ENCODE measurements at regions not wholly inside any gene's neighbourhood (a gene's known extent, or its start where the extent isn't known, plus 50 kb on each side); places are given as distances from the start of the nearest gene placed in this dataset.
"Not testable (repeated sequence)": the region's sequence is repeated elsewhere in the genome, so short reads cannot be mapped to it uniquely, and the experiment has no call there.

- DNase-seq = no peak
Measured at GRCh38 chr6:82744286-82745015, 321.2 kb downstream of the UBE3D start.

DNA sequence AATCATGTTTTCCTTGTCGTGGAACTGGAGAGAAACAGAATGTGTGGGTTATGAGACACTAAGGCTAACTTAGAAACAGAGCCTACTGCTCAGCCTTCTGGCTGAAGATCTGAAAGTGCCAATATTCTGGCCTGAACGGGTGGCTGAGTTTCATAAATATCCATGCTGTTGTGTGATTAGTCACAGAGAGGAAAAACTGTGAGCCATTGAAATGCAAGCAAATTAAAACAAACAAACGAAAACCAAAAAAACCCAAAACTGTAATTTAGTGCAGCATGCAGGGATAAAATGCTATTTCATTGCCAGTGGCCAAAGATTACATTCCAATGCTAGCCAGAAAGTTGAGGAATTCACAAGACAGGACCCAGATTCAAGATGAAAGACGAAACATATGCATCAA is 315.1 kb downstream of the UBE3D start:
- DNase-seq = peak; percentile 29

GRCh38 chr6:82751718-82752117 is 313.9 kb downstream of the UBE3D start:
- no peak for DNase-seq

GRCh38 chr6:82761674-82762345 is 303.8 kb downstream of the UBE3D start:
- no peak for DNase-seq

DNA sequence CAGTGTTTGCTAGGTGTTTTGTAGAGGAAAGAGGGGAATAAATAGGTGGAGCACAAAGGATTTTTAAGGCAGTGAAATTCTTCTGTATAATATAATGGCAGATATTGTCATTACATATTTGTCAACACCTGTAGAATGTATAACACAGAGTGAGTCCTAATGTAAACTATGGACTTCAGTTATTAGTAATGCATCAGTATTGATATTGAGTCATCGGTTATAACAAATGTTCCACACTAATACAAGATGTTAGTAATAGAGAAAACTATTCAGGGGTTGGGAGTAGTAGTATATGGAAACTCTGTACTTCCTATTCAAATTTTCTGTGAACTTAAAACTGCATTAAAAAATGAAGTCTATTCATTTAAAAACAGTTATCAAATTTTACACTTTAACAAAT is 299.2 kb downstream of the UBE3D start:
- no peak for DNase-seq

GRCh38 chr6:82767037-82767436 is 298.6 kb downstream of the UBE3D start:
- DNase-seq = no peak

DNA sequence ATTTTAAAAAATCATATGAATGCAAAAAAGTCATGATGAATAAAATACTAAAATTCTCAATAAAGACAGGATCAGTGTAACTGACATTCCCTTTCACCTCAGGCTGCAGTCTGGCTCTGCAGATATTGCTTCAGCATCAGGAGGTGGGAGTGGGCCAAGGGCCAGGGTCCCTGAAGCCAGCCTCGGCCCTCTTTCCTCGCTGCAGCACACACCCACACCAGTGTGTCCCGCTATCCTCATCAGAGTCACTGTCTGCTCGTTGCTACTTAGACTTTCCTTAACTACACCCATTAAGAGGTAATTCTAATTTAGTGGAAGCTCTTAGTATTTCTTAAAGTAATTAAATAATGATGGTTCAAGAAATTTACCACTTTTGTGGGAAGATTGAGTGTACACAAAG is 298.2 kb downstream of the UBE3D start:
- no peak for DNase-seq

GRCh38 chr6:82772851-82773717 is 292.6 kb downstream of the UBE3D start:
- no peak for DNase-seq

- DNase-seq = peak; percentile 52
Measured at GRCh38 chr6:82775361-82775760, 290.3 kb downstream of the UBE3D start.

- no peak for DNase-seq
Measured at GRCh38 chr6:82775981-82776380, 289.7 kb downstream of the UBE3D start.

DNA sequence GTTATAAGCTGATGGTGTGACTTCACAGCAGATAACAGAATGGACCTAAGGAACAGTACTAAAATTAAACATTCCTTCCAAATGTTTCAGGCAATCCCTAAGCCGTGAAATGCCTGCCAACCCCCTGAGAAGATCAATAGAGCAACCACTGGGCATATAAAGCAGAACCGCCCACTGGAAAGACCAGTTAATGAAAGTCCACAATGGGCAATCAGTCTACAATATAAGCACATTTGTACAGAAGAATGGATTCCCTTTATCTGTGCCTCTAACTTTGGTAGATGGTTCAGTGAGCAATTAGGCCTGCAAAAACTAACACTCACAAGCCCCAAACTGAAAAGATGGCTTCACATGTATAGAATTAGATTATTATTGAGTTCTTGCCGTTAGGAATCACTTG is 286.6 kb downstream of the UBE3D start:
- no peak for DNase-seq

- DNase-seq = no peak
Measured at GRCh38 chr6:82780334-82780733, 285.3 kb downstream of the UBE3D start.

DNA sequence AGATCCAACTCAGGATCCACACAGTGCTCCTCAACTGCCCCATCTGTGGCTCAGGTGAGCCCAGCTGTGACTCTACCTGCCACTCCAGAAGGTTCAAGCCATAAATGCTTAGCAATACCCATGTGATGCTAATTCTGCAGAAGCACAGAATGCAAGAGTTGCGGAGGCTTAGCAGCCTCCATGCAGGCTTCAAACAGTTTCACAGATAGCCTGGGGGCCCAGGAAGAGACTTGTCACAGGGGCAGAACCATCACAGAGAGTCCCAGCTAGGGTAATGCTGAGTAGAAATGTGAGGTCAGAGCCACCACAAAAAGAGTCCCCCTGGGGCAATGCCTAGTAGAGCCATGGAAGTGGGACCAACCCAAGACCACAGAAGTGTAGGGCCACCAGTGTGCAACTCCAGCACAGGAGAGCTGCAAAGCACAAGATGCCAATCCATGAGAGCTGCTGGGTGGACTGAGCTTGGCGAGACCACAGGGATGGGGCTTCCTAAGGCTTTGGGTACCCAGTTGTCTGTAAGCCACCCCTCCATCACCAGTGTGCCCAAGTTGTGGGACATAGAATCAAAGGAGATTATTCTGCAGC is 283.9 kb downstream of the UBE3D start:
- no peak for DNase-seq

- DNase-seq = no peak
Measured at GRCh38 chr6:82783587-82784236, 281.9 kb downstream of the UBE3D start.

DNA sequence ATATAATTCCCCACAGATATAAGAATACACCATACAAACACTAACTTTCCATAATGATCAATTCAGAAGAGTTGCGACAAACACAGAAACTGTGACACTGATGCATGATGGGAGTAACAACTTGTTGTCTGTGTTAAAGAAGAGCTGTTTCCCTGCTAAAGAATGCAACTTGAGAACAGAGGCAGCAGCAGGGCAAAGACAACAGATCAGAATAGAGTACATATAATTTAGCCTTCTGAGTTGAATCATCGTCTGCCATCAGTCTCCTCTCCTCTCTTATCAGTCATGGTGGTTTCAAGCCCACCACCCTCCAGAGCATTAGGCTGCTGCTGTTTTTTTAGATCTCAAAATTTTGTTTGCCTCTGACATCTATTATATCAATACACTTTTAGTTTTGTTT is 280.4 kb downstream of the UBE3D start:
- no peak for DNase-seq

GRCh38 chr6:82786248-82786647 is 279.4 kb downstream of the UBE3D start:
- DNase-seq = no peak

DNA sequence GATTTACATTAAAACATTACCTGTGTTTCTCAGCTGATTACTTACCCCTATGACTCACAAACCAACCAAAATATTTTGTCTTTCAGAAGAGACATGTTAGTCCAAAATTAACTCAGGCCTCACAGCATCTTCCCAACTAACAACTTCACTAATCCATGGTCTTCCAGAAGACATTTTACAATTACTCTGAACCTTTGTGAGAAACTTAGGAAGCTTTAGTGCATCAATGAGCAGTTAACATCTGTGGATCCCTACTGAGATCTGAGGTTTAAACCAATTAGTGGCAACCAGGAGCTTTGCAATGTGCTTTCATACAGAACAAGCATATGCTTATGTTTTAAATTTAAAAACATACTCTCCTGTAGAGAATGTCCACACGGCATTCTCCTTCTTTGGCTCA is 269.7 kb downstream of the UBE3D start:
- no peak for DNase-seq

DNA sequence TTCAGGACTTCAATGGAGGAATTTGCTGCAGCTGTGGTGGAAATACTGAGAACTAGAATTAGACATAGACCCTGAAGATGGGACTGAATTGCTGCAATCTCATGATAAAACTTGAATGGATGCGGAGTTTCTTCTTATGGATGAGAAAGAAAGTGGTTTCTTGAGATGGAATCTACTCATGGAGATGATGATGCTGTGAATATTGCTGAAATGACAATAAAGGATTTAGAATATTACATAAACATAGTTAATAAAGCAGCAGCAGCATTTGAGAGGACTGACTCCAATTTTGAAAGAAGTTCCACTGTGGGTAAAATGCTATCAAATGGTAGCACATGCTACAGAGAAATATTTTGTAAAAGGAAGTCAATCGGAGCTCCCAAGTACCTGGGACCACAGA is 264.6 kb downstream of the UBE3D start:
- DNase-seq = no peak

DNA sequence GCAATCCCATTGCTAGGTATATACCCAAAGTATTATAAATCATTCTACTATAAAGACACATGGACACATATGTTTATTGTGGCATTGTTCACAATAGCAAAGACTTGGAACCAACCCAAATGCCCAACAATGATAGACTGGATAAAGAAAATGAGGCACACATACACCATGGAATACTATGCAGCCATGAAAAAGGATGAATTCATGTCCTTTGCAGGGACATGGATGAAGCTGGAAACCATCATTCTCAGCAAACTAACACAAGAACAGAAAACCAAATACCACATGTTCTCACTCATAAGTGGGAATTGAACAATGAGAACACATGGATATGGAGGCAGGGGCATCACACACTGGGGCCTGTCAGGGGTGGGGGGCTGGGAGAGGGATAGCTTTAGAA is 249.4 kb downstream of the UBE3D start:
- not testable (repeated sequence) for DNase-seq

DNA sequence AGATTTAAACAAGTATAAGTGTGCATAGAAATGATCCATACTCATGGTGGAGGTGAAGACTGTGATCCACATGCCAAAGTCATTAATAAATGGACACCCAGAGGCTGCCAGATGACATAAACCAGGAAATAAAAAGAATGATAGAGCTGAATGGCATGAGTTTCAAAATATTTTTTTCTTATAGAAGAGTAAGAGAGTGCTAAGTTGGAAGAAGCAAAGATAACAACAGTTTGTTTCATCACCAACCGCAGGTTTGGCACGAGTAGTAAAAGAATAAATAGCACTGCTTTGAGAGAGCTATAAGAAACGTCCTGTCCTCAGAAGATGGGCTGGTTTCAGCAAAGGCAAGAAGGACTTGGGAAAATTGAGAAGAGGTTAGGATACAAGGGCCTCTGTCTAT is 246.9 kb downstream of the UBE3D start:
- peak; percentile 45 for DNase-seq

GRCh38 chr6:82823361-82823760 is 242.3 kb downstream of the UBE3D start:
- DNase-seq = no peak

DNA sequence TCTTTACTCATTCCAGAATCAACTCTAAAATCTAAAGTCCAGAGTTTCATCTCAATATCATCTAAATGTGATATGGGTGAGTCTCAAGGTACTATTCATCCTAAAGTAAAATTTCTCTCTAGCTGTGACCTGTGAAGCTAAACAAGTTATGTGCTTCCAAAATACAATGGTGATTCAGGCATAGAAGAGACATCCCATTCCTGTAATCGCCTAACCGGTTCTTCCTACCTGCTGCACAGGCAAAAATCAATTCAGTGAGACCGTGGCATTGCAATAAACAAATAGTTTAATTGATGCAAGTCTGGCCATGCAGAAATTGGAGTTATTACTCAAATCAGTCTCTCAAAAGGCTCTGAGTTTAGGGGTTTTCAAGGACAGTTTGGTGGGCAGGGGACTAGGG is 232.8 kb downstream of the UBE3D start:
- DNase-seq = no peak

DNA sequence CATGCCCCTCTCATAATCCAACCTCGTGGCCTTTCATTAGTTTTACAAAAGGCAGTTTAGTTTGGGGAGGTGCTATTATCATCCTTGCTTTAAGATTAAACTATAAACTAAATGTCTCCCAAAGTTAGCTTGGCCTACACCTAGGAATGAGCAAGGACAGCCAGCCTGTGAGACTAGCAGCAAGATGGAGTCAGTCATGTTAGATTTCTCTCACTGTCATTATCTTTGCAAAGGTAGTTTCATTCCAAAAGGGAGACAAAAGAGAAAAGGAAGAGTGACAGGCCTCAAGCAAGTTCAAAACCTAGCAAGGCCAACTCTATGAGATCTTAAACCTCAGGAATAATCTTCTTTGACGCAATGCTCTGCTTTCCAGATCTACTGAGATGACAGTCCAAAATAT is 232.2 kb downstream of the UBE3D start:
- DNase-seq = no peak

Measured in fibroblast of upper back skin (primary cell).